GM12878 (cell line): ENCODE measurements at regions not wholly inside any gene's neighbourhood (a gene's known extent, or its start where the extent isn't known, plus 50 kb on each side); places are given as distances from the start of the nearest gene placed in this dataset.

Experiments used
- ATAC-seq: fragments of 200-7000 bp; cut with Tn5 transposase; 3 replicates; pipeline ENCODE4 v1.9.1; 2020; ENCODE audit warnings: mild to moderate bottlenecking, moderate library complexity
- BruUV-seq: library from RNA; stranded (reverse); fragments of 400-500 nt; replicated peaks from 2 replicates; lab custom pipeline; 2021; lab: Mats Ljungman, UMichigan
- CTCF ChIA-PET: fragments of 300-600 bp; sonication (Branson Sonifier 250); formaldehyde crosslinking; extraction: SDS; loops from one replicate; lab custom pipeline; 2021; ENCODE audit warnings: inconsistent platforms; lab: Yijun Ruan, JAX
- POLR2A ChIA-PET: fragments of 350-600 bp; formaldehyde crosslinking; extraction: SDS; loops from one replicate; lab custom pipeline; 2021; ENCODE audit warnings: inconsistent platforms; lab: Charles Lee
- RAD21 ChIA-PET: fragments of 300-600 bp; sonication (Branson Sonifier 250); formaldehyde crosslinking; loops from one replicate; lab custom pipeline; 2023; ENCODE audit warnings: antibody characterized with exemption; ENCODE audit not compliant: unreplicated experiment; lab: Charles Lee
- SMC1A ChIA-PET: fragments of 300-600 bp; sonication (Branson Sonifier 250); formaldehyde crosslinking; loops from one replicate; lab custom pipeline; 2023; ENCODE audit not compliant: unreplicated experiment, uncharacterized antibody; lab: Charles Lee
- DNase-seq: peaks from one replicate; pipeline ENCODE4 v3.0.0-alpha.2; 2011; ENCODE audit warnings: low read depth, low spot score
- FAIRE-seq: peaks from 3 replicates; lab custom pipeline; 2011; peaks lifted over from hg19 to GRCh38; lab: Jason Lieb, UNC
- H2AFZ ChIP-seq: 2 replicates; pipeline ENCODE4 v1.6.0; 2011; ENCODE audit warnings: low read depth, low read length, control low read depth; ENCODE audit not compliant: control insufficient read depth
- H3K27ac ChIP-seq: 2 replicates; pipeline ENCODE4 v1.5.1; 2011; ENCODE audit warnings: control low read depth; ENCODE audit not compliant: control insufficient read depth, insufficient read depth
- H3K27me3 ChIP-seq, 2 experiments: replicated peaks in 1 of 2; 2 replicates each; pipeline versions ENCODE4 v1.6.0 to v1.6.1; 2011; ENCODE audit warnings: low read length in 1 of 2; ENCODE audit not compliant: control insufficient read depth in 2 of 2, insufficient read depth in 2 of 2
- H3K36me3 ChIP-seq, 2 experiments: 2 replicates each; pipeline ENCODE4 v1.5.1; 2011; ENCODE audit warnings: low read length in 1 of 2; ENCODE audit not compliant: control insufficient read depth in 2 of 2, insufficient read depth in 2 of 2
- H3K4me1 ChIP-seq: 2 replicates; pipeline ENCODE4 v1.6.1; 2011; ENCODE audit warnings: mild to moderate bottlenecking, low read length, moderate library complexity, mixed read lengths; ENCODE audit not compliant: control insufficient read depth, insufficient read depth
- H3K4me2 ChIP-seq: 2 replicates; pipeline ENCODE4 v1.6.0; 2011; ENCODE audit warnings: control low read depth; ENCODE audit not compliant: control insufficient read depth, insufficient read depth
- H3K4me3 ChIP-seq: fragments of 200-600 bp; sonication (generic); 2 replicates; pipeline ENCODE4 v1.5.1; 2016
- H3K79me2 ChIP-seq: 2 replicates; pipeline ENCODE4 v1.6.0; 2011; ENCODE audit warnings: low read length; ENCODE audit not compliant: control insufficient read depth, insufficient read depth
- H3K9ac ChIP-seq: 2 replicates; pipeline ENCODE4 v1.8.0; 2011; ENCODE audit warnings: low read length, control low read depth, mixed read lengths; ENCODE audit not compliant: control insufficient read depth, insufficient read depth
- H3K9me3 ChIP-seq: replicated peaks from 3 replicates; pipeline ENCODE4 v1.5.1; 2011; ENCODE audit warnings: mild to moderate bottlenecking, low read length; ENCODE audit not compliant: control insufficient read depth, insufficient read depth
- H4K20me1 ChIP-seq: 2 replicates; pipeline ENCODE4 v1.6.0; 2011; ENCODE audit not compliant: control insufficient read depth, insufficient read depth
- BACH1 ChIP-seq: fragments of 450-650 bp; IDR thresholded peaks from 2 replicates; pipeline ENCODE4 v1.6.1; 2017; ENCODE audit warnings: mild to moderate bottlenecking, borderline replicate concordance
- CBX3 ChIP-seq: fragments of 200-600 bp; sonication (generic); IDR thresholded peaks from 2 replicates; pipeline ENCODE4 v1.6.1; 2016; ENCODE audit warnings: low read depth, borderline replicate concordance
- CBX5 ChIP-seq: sonication (generic); IDR thresholded peaks from 2 replicates; pipeline ENCODE4 v1.6.1; 2016; ENCODE audit warnings: low read depth, moderate library complexity, mild to moderate bottlenecking, inconsistent platforms
- CREM ChIP-seq: IDR thresholded peaks from 2 replicates; pipeline ENCODE4 v1.6.1; 2014; ENCODE audit warnings: antibody characterized with exemption, low read depth
- KAT2A ChIP-seq: conservative IDR thresholded peaks from 2 replicates; pipeline ENCODE4 v1.6.1; 2011; ENCODE audit warnings: low read depth, low read length; ENCODE audit not compliant: control insufficient read depth
- MTA3 ChIP-seq: IDR thresholded peaks from 2 replicates; pipeline ENCODE4 v1.6.1; 2012; ENCODE audit warnings: low read length, inconsistent platforms, borderline replicate concordance
- MXI1 ChIP-seq: fragments of 150-350 bp; IDR thresholded peaks from 2 replicates; pipeline ENCODE4 v1.6.1; 2011; ENCODE audit warnings: low read depth, mild to moderate bottlenecking, inconsistent platforms, low read length, improper control_type of control experiment
- PBX3 ChIP-seq: IDR thresholded peaks from 2 replicates; pipeline ENCODE4 v1.6.1; 2011; ENCODE audit warnings: mild to moderate bottlenecking, low read depth, low read length, moderate library complexity; ENCODE audit not compliant: insufficient replicate concordance
- PRDM15 ChIP-seq: fragments of 450-650 bp; formaldehyde crosslinking; IDR thresholded peaks from 2 replicates; pipeline ENCODE4 v1.4.0; 2020; ENCODE audit warnings: mild to moderate bottlenecking, moderate library complexity
- RCOR1 ChIP-seq: conservative IDR thresholded peaks from 2 replicates; pipeline ENCODE4 v1.6.1; 2012; ENCODE audit warnings: low read depth, low read length, improper control_type of control experiment
- SREBF2 ChIP-seq: IDR thresholded peaks from 2 replicates; pipeline ENCODE4 v1.6.1; 2012; ENCODE audit warnings: mild to moderate bottlenecking, low read length
- ZNF622 ChIP-seq: fragments of 450-650 bp; IDR thresholded peaks from 2 replicates; pipeline ENCODE4 v1.6.1; 2017; ENCODE audit warnings: mild to moderate bottlenecking, inconsistent platforms
- WGBS: methylation state at CpG from one replicate; pipeline ENCODE4 v1.1.6; 2016; ENCODE audit warnings: low lambda C conversion rate; ENCODE audit not compliant: insufficient replicate concordance, insufficient coverage; ENCODE audit errors: missing lambda C conversion rate; 5-methylcytosine and 5-hydroxymethylcytosine counted together
- in situ Hi-C: fragments of 300-500 bp; cut with MboI; formaldehyde crosslinking; loops from 9 replicates; pipeline ENCODE4 v1.14.3; 2018; ENCODE audit warnings: mixed read lengths
- intact Hi-C: fragments of 100-400 bp; cut with micrococcal nuclease; formaldehyde crosslinking; loops from one replicate; pipeline ENCODE4 v1.14.2; 2022; ENCODE audit not compliant: unreplicated experiment

- H3K27me3 ChIP-seq = peaks cover 0 to 2% of the 10 kb centered on the region in 2 experiments; a peak in 1 of 4 replicates
- no TSS peak for BruUV-seq
- intact Hi-C loops = loop anchor here (10.0 kb wide), 1 partner anchor 405 kb away; no protein-coding TSS in a partner anchor
- no peak overlapping the region for H3K4me2 ChIP-seq
- POLR2A ChIA-PET = no interaction called here
- DNase-seq (no peak), ATAC-seq (no peak), FAIRE-seq (no peak)
- no peaks in the 10 kb centered on the region for H3K36me3 ChIP-seq
- in situ Hi-C loops = loop anchor here (25.0 kb wide), 1 partner anchor 802 kb away; no protein-coding TSS in a partner anchor
- no peak overlapping the region for H3K27ac ChIP-seq
- RAD21 ChIA-PET = interaction anchor here (2.0 kb wide), 1 partner anchor 8 kb away, joined by 4 read pairs; no protein-coding TSS in a partner anchor
- H3K9ac ChIP-seq = no peak overlapping the region
- no peak overlapping the region for H3K4me3 ChIP-seq
- no peaks in the 10 kb centered on the region for H3K9me3 ChIP-seq
- TF ChIP-seq KAT2A = no peak
- no peak for TF ChIP-seq BACH1
- no peak for TF ChIP-seq ZNF622
- no peak for TF ChIP-seq RCOR1
- TF ChIP-seq PRDM15 (CRISPR knock-in tag) = no peak
- no peak for TF ChIP-seq SREBF2
- TF ChIP-seq CREM = no peak
- TF ChIP-seq MXI1 = no peak
- TF ChIP-seq PBX3 = no peak
- TF ChIP-seq CBX5 = no peak
- no peak for TF ChIP-seq CBX3
- no peak for TF ChIP-seq MTA3
- TF ChIP-seq, all 136 proteins: peak for 0
- WGBS = 17% methylated on average over 2 of the region's 2 CpGs
- ChIA-PET CTCF (interaction anchor here (0.9 to 1.8 kb wide), 5 partner anchors 8 to 907 kb away, joined by 3 to 5 read pairs (median 3); no protein-coding TSS in a partner anchor), SMC1A (interaction anchor here (0.6 to 1.4 kb wide), 3 partner anchors 8 to 166 kb away, joined by 3 to 5 read pairs (median 3); no protein-coding TSS in a partner anchor)
- Histone ChIP-seq H3K79me2 (no peaks in the 10 kb centered on the region), H3K4me1 (no peaks in the 10 kb centered on the region), H2AFZ (no peak overlapping the region), H4K20me1 (no peaks in the 10 kb centered on the region)
These were observed 57.0 kb upstream of the CDKN3 start for GRCh38 chr14:54339771-54340170.
